ENCODE measurements at regions not wholly inside any gene's neighbourhood (a gene's known extent, or its start where the extent isn't known, plus 50 kb on each side); places are given as distances from the start of the nearest gene placed in this dataset.

- no peak for DNase-seq (ENCODE audit: low read depth, low spot score)
- no peak for TF ChIP-seq SIN3A (IDR thresholded peaks at IDR 0.05; ENCODE audit: borderline replicate concordance, insufficient read depth, low read depth, low read length)
- TF ChIP-seq POLR2AphosphoS5 (IDR thresholded peaks at IDR 0.05; ENCODE audit: low read depth, low read length) = no peak
- TF ChIP-seq REST (IDR thresholded peaks at IDR 0.05; ENCODE audit: insufficient read depth in 1 of 2, low read depth in 2 of 2, low read length in 1 of 2) = no peak
- TF ChIP-seq TCF7L2 (IDR thresholded peaks at IDR 0.05; ENCODE audit: low read depth, low read length) = no peak
- no peak for TF ChIP-seq CTCF (IDR thresholded peaks at IDR 0.05)
- ChIA-PET POLR2A (no interaction called here), CTCF (no interaction called here)
- intact Hi-C loops (cut with micrococcal nuclease; ENCODE audit: unreplicated experiment) (no loop called here), in situ Hi-C loops (cut with HindIII; ENCODE audit: low pct_unique_long_range_greater_than_20kb, low sequenced_read_pairs) (no loop called here)
- Histone ChIP-seq H3K36me3 (ENCODE audit: control insufficient read depth, insufficient read depth, low read length) (no peaks in the 10 kb centered on the region), H3K4me3 (ENCODE audit: low read depth in 2 of 2, low read length in 2 of 2) (no peak overlapping the region), H3K27ac (ENCODE audit: low read length) (no peak overlapping the region), H3K27me3 (ENCODE audit: control insufficient read depth, insufficient read depth, low read length) (peaks cover 2% of the 10 kb centered on the region), H3K4me1 (ENCODE audit: control insufficient read depth, insufficient read depth, low read length) (no peaks in the 10 kb centered on the region), H3K9me3 (ENCODE audit: control insufficient read depth, insufficient read depth, low read depth, low read length) (no peaks in the 10 kb centered on the region)
- ATAC-seq = no peak
- BruUV-seq (replicated peaks) = no TSS peak
Measured at GRCh38 chr16:73883841-73884240, 412.8 kb upstream of the PSMD7 start.

- no peaks in the 10 kb centered on the region for H3K9me3 ChIP-seq (ENCODE audit: control insufficient read depth, insufficient read depth, low read depth, low read length)
- no peaks in the 10 kb centered on the region for H3K4me1 ChIP-seq (ENCODE audit: control insufficient read depth, insufficient read depth, low read length)
- H3K4me3 ChIP-seq (ENCODE audit: low read depth in 2 of 2, low read length in 2 of 2) = no peak overlapping the region
- H3K27me3 ChIP-seq (ENCODE audit: control insufficient read depth, insufficient read depth, low read length) = peaks cover 2% of the 10 kb centered on the region
- in situ Hi-C loops (cut with HindIII; ENCODE audit: low pct_unique_long_range_greater_than_20kb, low sequenced_read_pairs) = no loop called here
- CTCF ChIA-PET = no interaction called here
- TF ChIP-seq TCF7L2 (IDR thresholded peaks at IDR 0.05; ENCODE audit: low read depth, low read length) (no peak), REST (IDR thresholded peaks at IDR 0.05; ENCODE audit: insufficient read depth in 1 of 2, low read depth in 2 of 2, low read length in 1 of 2) (no peak), SIN3A (IDR thresholded peaks at IDR 0.05; ENCODE audit: borderline replicate concordance, insufficient read depth, low read depth, low read length) (no peak), CTCF (IDR thresholded peaks at IDR 0.05) (no peak), POLR2AphosphoS5 (IDR thresholded peaks at IDR 0.05; ENCODE audit: low read depth, low read length) (no peak)
- intact Hi-C loops (cut with micrococcal nuclease; ENCODE audit: unreplicated experiment) = no loop called here
- POLR2A ChIA-PET = no interaction called here
- DNase-seq (ENCODE audit: low read depth, low spot score) (no peak), ATAC-seq (no peak)
- H3K36me3 ChIP-seq (ENCODE audit: control insufficient read depth, insufficient read depth, low read length) = no peaks in the 10 kb centered on the region
- BruUV-seq (replicated peaks) = no TSS peak
- H3K27ac ChIP-seq (ENCODE audit: low read length) = no peak overlapping the region
Measured at GRCh38 chr16:73883126-73883525, 413.5 kb upstream of the PSMD7 start.

Measured in Panc1 (cell line).